OCI-LY7 (cell line): ENCODE measurements at regions not wholly inside any gene's neighbourhood (a gene's known extent, or its start where the extent isn't known, plus 50 kb on each side); places are given as distances from the start of the nearest gene placed in this dataset.

Experiments used
- BruUV-seq: library from RNA; stranded (reverse); fragments of 400-500 nt; replicated peaks from 2 replicates; lab custom pipeline; 2021; lab: Mats Ljungman, UMichigan
- CTCF ChIA-PET: fragments of 300-600 bp; sonication (Branson Sonifier 250); formaldehyde crosslinking; loops from one replicate; lab custom pipeline; 2022; ENCODE audit warnings: antibody characterized with exemption; ENCODE audit not compliant: unreplicated experiment; lab: Charles Lee
- POLR2A ChIA-PET: fragments of 300-600 bp; sonication (Branson Sonifier 250); formaldehyde crosslinking; loops from one replicate; lab custom pipeline; 2022; ENCODE audit warnings: antibody characterized with exemption; lab: Charles Lee
- DNase-seq: peaks from one replicate; pipeline ENCODE4 v3.0.0-alpha.2; 2015; ENCODE audit warnings: low spot score
- H2AFZ ChIP-seq: fragments of 200-600 bp; sonication (generic), shearing (Covaris generic); 2 replicates; pipeline ENCODE4 v1.6.1; 2014; ENCODE audit warnings: mild to moderate bottlenecking, antibody characterized with exemption, low read length, moderate library complexity
- H3K27ac ChIP-seq: fragments of 200-600 bp; sonication (generic); 2 replicates; pipeline ENCODE4 v1.5.1; 2014; ENCODE audit warnings: mixed run types, low read depth, mild to moderate bottlenecking, moderate library complexity, low read length, inconsistent platforms; ENCODE audit not compliant: poor library complexity, severe bottlenecking
- H3K36me3 ChIP-seq: fragments of 200-600 bp; sonication (generic); 2 replicates; pipeline ENCODE4 v1.6.1; 2014; ENCODE audit warnings: mild to moderate bottlenecking, antibody characterized with exemption, low read length, moderate library complexity, mixed read lengths; ENCODE audit not compliant: insufficient read depth
- H3K4me1 ChIP-seq: fragments of 200-600 bp; sonication (generic); 2 replicates; pipeline ENCODE4 v1.5.1; 2014; ENCODE audit warnings: mild to moderate bottlenecking, low read length; ENCODE audit not compliant: insufficient read depth, poor library complexity, severe bottlenecking
- H3K4me2 ChIP-seq: fragments of 200-600 bp; sonication (generic); 2 replicates; pipeline ENCODE4 v1.6.1; 2014; ENCODE audit warnings: mild to moderate bottlenecking, low read length
- H3K4me3 ChIP-seq: fragments of 200-600 bp; sonication (generic); 2 replicates; pipeline ENCODE4 v1.5.1; 2014; ENCODE audit warnings: mild to moderate bottlenecking, low read depth, low read length; ENCODE audit not compliant: poor library complexity, severe bottlenecking
- H3K79me2 ChIP-seq: fragments of 200-600 bp; sonication (generic); 2 replicates; pipeline ENCODE4 v1.6.1; 2016; ENCODE audit warnings: low read depth, mild to moderate bottlenecking, low read length, moderate library complexity, mixed read lengths; ENCODE audit not compliant: insufficient read depth
- H3K9me2 ChIP-seq: fragments of 200-600 bp; sonication (generic); 2 replicates; pipeline ENCODE4 v1.6.1; 2016; ENCODE audit warnings: mild to moderate bottlenecking, low read length, mixed read lengths; ENCODE audit not compliant: insufficient read depth
- H3K9me3 ChIP-seq: fragments of 200-600 bp; sonication (generic); 2 replicates; pipeline ENCODE4 v1.6.1; 2014; ENCODE audit warnings: mild to moderate bottlenecking, mixed run types, low read length, mixed read lengths
- H4K20me1 ChIP-seq: fragments of 200-600 bp; sonication (generic); 2 replicates; pipeline ENCODE4 v1.6.1; 2014; ENCODE audit warnings: mild to moderate bottlenecking, antibody characterized with exemption, low read length, moderate library complexity, mixed read lengths; ENCODE audit not compliant: insufficient read depth
- CTCF ChIP-seq: fragments of 200-600 bp; sonication (generic); conservative IDR thresholded peaks from 2 replicates; pipeline ENCODE4 v1.5.1; 2014; ENCODE audit warnings: mild to moderate bottlenecking, antibody characterized with exemption, low read length, moderate library complexity, mixed read lengths
- EZH2phosphoT487 ChIP-seq: fragments of 200-600 bp; sonication (generic); IDR thresholded peaks from 2 replicates; pipeline ENCODE4 v1.6.1; 2018; ENCODE audit warnings: low read depth, borderline replicate concordance, mild to moderate bottlenecking, mixed run types, antibody characterized with exemption, low read length, moderate library complexity, mixed read lengths
- intact Hi-C: fragments of 100-400 bp; cut with micrococcal nuclease; formaldehyde crosslinking; loops from one replicate; pipeline ENCODE4 v1.10.0; 2022; ENCODE audit not compliant: unreplicated experiment

GRCh38 chr1:36653850-36654249 lies 171.1 kb upstream of the CSF3R start:
- TF ChIP-seq CTCF (no peak), EZH2phosphoT487 (no peak)
- CTCF ChIA-PET, result no interaction called here
- Histone ChIP-seq H3K27ac (no peak overlapping the region), H3K4me2 (no peak overlapping the region), H3K4me3 (no peak overlapping the region), H4K20me1 (no peaks in the 10 kb centered on the region), H3K4me1 (no peaks in the 10 kb centered on the region), H3K9me2 (no peaks in the 10 kb centered on the region), H2AFZ (no peak overlapping the region), H3K9me3 (no peaks in the 10 kb centered on the region), H3K36me3 (no peaks in the 10 kb centered on the region), H3K79me2 (no peaks in the 10 kb centered on the region)
- DNase-seq, result no peak
- intact Hi-C loops, result loop anchor here (5.0 kb wide), 1 partner anchor 77 kb away; no protein-coding TSS in a partner anchor
- no TSS peak for BruUV-seq
- POLR2A ChIA-PET, result no interaction called here

GRCh38 chr1:36652586-36652985 lies 169.9 kb upstream of the CSF3R start:
- BruUV-seq, result no TSS peak
- TF ChIP-seq CTCF (no peak), EZH2phosphoT487 (no peak)
- no peak overlapping the region for H3K4me2 ChIP-seq
- H3K4me1 ChIP-seq, result no peaks in the 10 kb centered on the region
- no peaks in the 10 kb centered on the region for H4K20me1 ChIP-seq
- no peaks in the 10 kb centered on the region for H3K9me2 ChIP-seq
- no peaks in the 10 kb centered on the region for H3K79me2 ChIP-seq
- no peaks in the 10 kb centered on the region for H3K36me3 ChIP-seq
- H3K27ac ChIP-seq, result no peak overlapping the region
- CTCF ChIA-PET, result no interaction called here
- intact Hi-C loops, result loop anchor here (5.0 kb wide), 1 partner anchor 75 kb away; no protein-coding TSS in a partner anchor
- H2AFZ ChIP-seq, result no peak overlapping the region
- POLR2A ChIA-PET, result no interaction called here
- no peaks in the 10 kb centered on the region for H3K9me3 ChIP-seq
- DNase-seq, result no peak
- no peak overlapping the region for H3K4me3 ChIP-seq

GRCh38 chr1:36652011-36652410 lies 169.3 kb upstream of the CSF3R start:
- H3K9me2 ChIP-seq, result no peaks in the 10 kb centered on the region
- DNase-seq, result no peak
- H2AFZ ChIP-seq, result no peak overlapping the region
- CTCF ChIA-PET, result interaction anchor here (0.6 kb wide), 1 partner anchor 44 kb away, joined by 3 read pairs; no protein-coding TSS in a partner anchor
- no TSS peak for BruUV-seq
- no peak overlapping the region for H3K27ac ChIP-seq
- H4K20me1 ChIP-seq, result no peaks in the 10 kb centered on the region
- no peaks in the 10 kb centered on the region for H3K79me2 ChIP-seq
- H3K4me1 ChIP-seq, result no peaks in the 10 kb centered on the region
- POLR2A ChIA-PET, result interaction anchor here (0.6 kb wide), 1 partner anchor 122 kb away, joined by 3 read pairs; no protein-coding TSS in a partner anchor
- TF ChIP-seq CTCF (no peak), EZH2phosphoT487 (no peak)
- no peak overlapping the region for H3K4me2 ChIP-seq
- no peak overlapping the region for H3K4me3 ChIP-seq
- H3K36me3 ChIP-seq, result no peaks in the 10 kb centered on the region
- H3K9me3 ChIP-seq, result no peaks in the 10 kb centered on the region
- intact Hi-C loops, result loop anchor here (5.0 kb wide), 1 partner anchor 75 kb away; no protein-coding TSS in a partner anchor
